Retinal pigment epithelial cell (primary cell): ENCODE measurements at regions not wholly inside any gene's neighbourhood (a gene's known extent, or its start where the extent isn't known, plus 50 kb on each side); places are given as distances from the start of the nearest gene placed in this dataset.

Experiments used
- DNase-seq: peaks from one replicate; pipeline ENCODE4 v3.0.0-alpha.2; 2010; ENCODE audit warnings: low read depth
- H3K4me3 ChIP-seq: 2 replicates; pipeline ENCODE4 v1.5.1; 2011; ENCODE audit warnings: mild to moderate bottlenecking, low read length, control low read depth, moderate library complexity
- TF ChIP-seq, protein P1 (sequence below): conservative IDR thresholded peaks from 2 replicates; pipeline ENCODE4 v1.5.1; 2011; ENCODE audit warnings: low read depth, low read length, control low read depth, inconsistent platforms

GRCh38 chr5:174246743-174247142 is 201.2 kb downstream of the NSG2 start:
- no peak overlapping the region for H3K4me3 ChIP-seq
- no peak for DNase-seq
- TF ChIP-seq, protein P1, sequence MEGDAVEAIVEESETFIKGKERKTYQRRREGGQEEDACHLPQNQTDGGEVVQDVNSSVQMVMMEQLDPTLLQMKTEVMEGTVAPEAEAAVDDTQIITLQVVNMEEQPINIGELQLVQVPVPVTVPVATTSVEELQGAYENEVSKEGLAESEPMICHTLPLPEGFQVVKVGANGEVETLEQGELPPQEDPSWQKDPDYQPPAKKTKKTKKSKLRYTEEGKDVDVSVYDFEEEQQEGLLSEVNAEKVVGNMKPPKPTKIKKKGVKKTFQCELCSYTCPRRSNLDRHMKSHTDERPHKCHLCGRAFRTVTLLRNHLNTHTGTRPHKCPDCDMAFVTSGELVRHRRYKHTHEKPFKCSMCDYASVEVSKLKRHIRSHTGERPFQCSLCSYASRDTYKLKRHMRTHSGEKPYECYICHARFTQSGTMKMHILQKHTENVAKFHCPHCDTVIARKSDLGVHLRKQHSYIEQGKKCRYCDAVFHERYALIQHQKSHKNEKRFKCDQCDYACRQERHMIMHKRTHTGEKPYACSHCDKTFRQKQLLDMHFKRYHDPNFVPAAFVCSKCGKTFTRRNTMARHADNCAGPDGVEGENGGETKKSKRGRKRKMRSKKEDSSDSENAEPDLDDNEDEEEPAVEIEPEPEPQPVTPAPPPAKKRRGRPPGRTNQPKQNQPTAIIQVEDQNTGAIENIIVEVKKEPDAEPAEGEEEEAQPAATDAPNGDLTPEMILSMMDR: no peak

GRCh38 chr5:174247301-174247700 is 201.8 kb downstream of the NSG2 start:
- no peak overlapping the region for H3K4me3 ChIP-seq
- no peak for DNase-seq
- TF ChIP-seq, protein P1: no peak

DNA sequence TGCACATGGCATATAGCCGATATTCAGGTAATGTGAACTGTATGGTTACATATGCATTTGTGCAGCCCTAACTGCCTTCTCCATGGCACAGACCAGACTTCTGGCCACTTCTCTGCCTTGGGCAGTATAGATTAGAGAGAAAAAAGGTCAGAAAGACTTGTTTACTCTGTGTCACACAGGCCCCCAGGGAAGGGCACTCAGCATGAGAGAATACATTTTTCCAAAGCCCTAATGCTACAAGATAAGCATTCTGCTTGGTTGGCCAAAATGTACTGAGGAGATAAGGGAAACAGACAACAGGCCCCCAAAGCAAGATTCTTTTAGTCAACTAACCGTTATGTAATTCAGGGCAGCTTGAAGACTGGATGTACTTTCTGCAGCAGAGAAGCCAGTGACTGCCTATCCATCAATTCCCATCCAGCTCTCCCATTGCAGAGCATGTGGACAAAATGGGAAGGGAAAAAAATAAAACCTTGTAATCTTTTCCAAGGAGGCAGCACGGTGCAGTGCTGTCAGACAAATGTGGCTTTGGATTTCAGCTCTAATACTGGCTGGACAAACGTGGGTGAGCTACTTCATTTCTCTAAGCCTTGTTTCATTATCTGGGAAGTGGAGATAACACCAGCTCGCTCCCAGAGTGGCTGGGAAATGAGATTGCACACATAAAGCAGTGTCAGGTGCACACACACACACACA is 205.9 kb downstream of the NSG2 start:
- no peak for DNase-seq
- no peak overlapping the region for H3K4me3 ChIP-seq
- TF ChIP-seq, protein P1: no peak

GRCh38 chr5:174252121-174252520 is 206.6 kb downstream of the NSG2 start:
- no peak overlapping the region for H3K4me3 ChIP-seq
- DNase-seq: no peak
- TF ChIP-seq, protein P1: no peak

DNA sequence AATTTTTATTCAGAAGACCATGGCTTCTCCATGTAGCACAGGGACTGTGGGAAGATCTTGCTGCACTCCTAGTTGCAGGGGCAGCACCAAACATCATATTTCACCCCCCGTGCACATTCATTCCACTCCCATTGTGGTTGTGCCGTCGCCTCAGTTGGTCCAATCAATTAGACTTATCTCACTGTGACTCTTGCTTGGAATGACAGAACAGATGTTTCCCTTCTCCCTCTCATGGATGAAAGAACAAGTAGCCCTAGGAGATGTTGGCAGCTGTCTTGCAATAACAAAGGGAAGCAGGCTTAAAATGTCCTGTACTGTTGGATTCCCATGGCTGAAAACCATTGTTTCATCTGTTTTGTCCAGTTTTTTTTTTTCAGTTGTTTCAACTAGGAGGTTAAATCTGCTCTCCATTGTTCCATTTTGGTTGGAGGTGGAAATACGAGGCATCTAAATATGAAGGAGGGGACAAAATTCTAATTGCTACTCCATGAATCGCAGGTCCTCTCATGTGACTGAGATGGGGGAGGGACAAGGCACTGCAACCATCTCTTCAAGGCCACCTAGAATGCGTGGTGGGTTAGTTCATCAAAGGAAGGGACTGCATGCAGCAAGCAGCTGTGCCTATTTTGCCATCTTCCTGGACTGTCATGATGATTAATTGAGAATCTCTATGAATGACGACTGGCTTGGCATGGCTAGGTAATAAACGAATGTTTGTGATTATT is 214.4 kb downstream of the NSG2 start:
- TF ChIP-seq, protein P1: no peak
- DNase-seq: no peak
- H3K4me3 ChIP-seq: no peak overlapping the region

DNA sequence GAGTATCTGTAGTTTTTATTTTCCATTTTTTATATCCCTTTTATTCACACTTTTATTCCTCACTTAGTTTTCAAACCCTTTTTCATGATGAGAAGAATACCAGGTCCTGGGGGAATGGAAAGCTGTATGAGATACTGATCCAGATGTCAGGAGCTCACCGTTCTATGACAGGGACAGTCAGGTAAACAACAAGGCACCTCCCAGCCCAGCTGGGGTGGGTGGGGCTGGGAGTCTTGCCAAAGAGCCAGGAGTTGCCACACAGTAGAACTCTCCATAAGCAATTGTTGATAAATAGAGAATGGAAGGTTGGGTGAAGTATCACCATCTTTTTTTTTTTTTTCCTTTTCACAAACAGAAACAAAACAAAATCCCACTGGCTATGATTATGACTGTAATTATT is 225.8 kb downstream of the NSG2 start:
- H3K4me3 ChIP-seq: no peak overlapping the region
- TF ChIP-seq, protein P1: no peak
- DNase-seq: no peak

DNA sequence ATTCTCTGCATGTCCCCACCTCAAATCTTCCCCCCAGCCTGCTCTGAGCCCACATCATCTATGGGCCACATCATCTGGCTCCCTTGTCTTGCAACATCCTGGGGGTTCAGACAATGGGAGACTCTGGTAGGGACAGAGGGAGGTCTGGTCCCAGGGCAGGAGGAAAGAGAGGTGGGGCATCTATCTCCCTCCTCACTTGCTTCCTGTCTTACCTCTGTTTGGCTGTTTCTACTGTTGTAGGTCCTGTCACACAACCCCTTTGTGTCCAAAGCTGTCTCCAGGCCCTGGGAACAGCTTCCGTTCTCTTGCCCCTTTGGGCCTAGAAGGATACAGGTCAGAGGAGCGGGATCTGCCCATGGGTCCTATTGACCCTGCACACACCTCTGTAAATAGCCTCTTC is 227.2 kb downstream of the NSG2 start:
- H3K4me3 ChIP-seq: no peak overlapping the region
- no peak for DNase-seq
- TF ChIP-seq, protein P1: no peak
